GM12801 (cell line): ENCODE measurements at regions not wholly inside any gene's neighbourhood (a gene's known extent, or its start where the extent isn't known, plus 50 kb on each side); places are given as distances from the start of the nearest gene placed in this dataset.

Experiments
- TF ChIP-seq, protein P1 (sequence below): IDR thresholded peaks from one replicate; pipeline ENCODE4 v1.5.1; 2011; ENCODE audit warnings: control low read depth; ENCODE audit not compliant: insufficient read length; ENCODE audit errors: extremely low read depth

GRCh38 chr1:117753232-117753631 lies 147.4 kb downstream of the TENT5C start:
- TF ChIP-seq, protein P1, sequence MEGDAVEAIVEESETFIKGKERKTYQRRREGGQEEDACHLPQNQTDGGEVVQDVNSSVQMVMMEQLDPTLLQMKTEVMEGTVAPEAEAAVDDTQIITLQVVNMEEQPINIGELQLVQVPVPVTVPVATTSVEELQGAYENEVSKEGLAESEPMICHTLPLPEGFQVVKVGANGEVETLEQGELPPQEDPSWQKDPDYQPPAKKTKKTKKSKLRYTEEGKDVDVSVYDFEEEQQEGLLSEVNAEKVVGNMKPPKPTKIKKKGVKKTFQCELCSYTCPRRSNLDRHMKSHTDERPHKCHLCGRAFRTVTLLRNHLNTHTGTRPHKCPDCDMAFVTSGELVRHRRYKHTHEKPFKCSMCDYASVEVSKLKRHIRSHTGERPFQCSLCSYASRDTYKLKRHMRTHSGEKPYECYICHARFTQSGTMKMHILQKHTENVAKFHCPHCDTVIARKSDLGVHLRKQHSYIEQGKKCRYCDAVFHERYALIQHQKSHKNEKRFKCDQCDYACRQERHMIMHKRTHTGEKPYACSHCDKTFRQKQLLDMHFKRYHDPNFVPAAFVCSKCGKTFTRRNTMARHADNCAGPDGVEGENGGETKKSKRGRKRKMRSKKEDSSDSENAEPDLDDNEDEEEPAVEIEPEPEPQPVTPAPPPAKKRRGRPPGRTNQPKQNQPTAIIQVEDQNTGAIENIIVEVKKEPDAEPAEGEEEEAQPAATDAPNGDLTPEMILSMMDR, result no peak

GRCh38 chr1:117753652-117754051 lies 147.8 kb downstream of the TENT5C start:
- TF ChIP-seq, protein P1, result no peak

DNA sequence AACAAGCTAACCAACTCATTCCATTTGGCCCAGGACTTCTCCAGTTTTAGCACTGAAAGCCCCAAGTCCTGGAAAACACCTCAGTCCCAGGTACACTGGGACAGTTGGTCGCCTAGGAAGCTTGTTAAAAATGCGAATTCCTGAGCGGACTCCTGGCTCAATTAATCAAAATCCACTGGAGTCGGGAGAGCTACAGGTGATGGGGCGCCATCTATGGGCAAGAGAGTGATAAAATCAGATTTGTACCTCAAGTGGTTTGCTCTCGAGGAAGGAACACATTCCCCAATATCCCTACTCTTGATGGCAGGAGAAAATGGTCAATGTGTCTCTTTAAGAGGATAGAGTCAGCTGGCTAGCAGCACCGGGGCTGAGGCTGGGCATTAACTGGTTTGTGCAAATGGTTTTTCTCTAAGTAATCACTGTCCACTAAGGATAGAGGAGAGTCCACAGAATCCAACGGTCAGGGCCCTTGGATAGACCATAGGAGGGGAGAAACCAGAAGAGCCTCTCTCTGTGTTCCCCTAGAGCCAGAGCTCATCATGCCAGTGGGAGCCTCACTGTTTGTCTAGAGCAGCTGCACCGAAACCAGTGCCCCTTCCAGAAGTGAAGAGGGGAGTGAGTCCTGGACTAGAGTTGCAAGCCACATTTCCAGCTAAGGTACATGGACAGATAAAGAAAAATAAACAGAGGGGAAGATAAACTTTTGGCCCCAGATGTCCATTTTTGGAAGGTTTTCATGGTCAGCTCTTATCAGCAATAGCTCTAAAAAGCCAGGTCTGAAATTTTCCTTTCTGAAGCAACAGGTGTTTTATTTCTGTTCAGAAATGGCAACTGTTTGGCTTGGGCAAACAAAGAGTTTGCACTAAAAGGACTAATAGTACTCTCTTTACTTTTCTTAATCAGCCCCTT lies 148.5 kb downstream of the TENT5C start:
- TF ChIP-seq, protein P1, result no peak

DNA sequence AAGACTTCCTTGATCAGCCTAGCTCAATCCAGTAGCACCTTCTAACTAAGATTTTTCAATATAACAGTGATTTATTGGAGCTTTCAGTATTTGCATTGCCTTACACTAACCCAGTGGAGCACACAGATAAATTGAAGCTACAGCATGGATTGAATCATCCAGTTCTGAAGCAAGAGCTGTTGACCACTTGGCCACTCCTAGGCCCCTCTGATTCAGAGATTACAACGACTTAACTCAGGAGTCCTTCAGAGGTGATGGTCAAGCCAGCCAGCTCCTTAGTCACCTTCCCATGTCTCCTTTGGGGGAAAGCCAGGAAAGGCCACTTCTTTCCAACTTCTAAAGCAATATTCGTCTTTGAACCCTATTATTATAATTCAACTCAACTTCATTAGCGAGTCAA lies 151.8 kb downstream of the TENT5C start:
- TF ChIP-seq, protein P1, result no peak

GRCh38 chr1:117758444-117759316 lies 152.8 kb downstream of the TENT5C start:
- TF ChIP-seq, protein P1, result peak; percentile 73

DNA sequence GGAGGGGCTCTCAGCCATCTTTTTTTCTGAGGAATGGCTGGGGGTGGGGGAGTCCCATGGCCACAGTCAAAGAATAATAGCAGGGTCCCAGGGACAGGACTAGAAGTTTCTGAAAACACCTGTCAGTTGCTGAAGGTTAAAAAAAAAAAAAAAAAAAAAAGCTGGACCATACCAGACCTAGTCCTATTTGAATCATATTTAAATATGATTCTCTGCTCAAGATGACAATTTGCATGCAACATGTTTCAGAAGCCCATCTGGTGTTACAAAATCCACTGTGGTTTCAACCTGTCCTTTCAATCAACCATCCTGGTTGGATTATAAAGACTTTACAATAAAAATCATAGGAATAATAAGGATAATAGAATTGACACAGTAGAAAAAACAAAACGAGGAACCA lies 153.7 kb downstream of the TENT5C start:
- TF ChIP-seq, protein P1, result no peak

GRCh38 chr1:117760069-117760468 lies 154.2 kb downstream of the TENT5C start:
- TF ChIP-seq, protein P1, result no peak
